Brain microvascular endothelial cell (primary cell): ENCODE measurements at regions not wholly inside any gene's neighbourhood (a gene's known extent, or its start where the extent isn't known, plus 50 kb on each side); places are given as distances from the start of the nearest gene placed in this dataset.

ENCODE experiments used
- DNase-seq: peaks from one replicate; pipeline ENCODE4 v3.0.0-alpha.2; 2020
- H3K27ac ChIP-seq: fragments of 250-450 bp; sonication (Bioruptor Pico); 2 replicates; pipeline ENCODE4 v1.5.1; 2020; ENCODE audit warnings: mild to moderate bottlenecking, moderate library complexity
- H3K27me3 ChIP-seq: fragments of 250-450 bp; sonication (Bioruptor Pico); replicated peaks from 2 replicates; pipeline ENCODE4 v1.5.1; 2020; ENCODE audit warnings: mild to moderate bottlenecking
- H3K36me3 ChIP-seq: fragments of 250-450 bp; sonication (Bioruptor Pico); replicated peaks from 2 replicates; pipeline ENCODE4 v1.5.1; 2020; ENCODE audit warnings: mild to moderate bottlenecking
- H3K4me3 ChIP-seq: 2 replicates; pipeline ENCODE4 v1.5.1; 2011; ENCODE audit warnings: low read depth, mild to moderate bottlenecking, control low read depth, low read length, moderate library complexity
- in situ Hi-C: cut with HindIII; loops from 2 replicates; pipeline ENCODE4 v1.10.0; 2017; ENCODE audit warnings: low sequenced_read_pairs, low pct_ligation_motif_present
- TF ChIP-seq, protein P1 (sequence below): IDR thresholded peaks from 2 replicates; pipeline ENCODE4 v1.5.1; 2011; ENCODE audit warnings: low read depth, mild to moderate bottlenecking, moderate library complexity, low read length, control low read depth, inconsistent platforms; ENCODE audit errors: missing control alignments

DNA sequence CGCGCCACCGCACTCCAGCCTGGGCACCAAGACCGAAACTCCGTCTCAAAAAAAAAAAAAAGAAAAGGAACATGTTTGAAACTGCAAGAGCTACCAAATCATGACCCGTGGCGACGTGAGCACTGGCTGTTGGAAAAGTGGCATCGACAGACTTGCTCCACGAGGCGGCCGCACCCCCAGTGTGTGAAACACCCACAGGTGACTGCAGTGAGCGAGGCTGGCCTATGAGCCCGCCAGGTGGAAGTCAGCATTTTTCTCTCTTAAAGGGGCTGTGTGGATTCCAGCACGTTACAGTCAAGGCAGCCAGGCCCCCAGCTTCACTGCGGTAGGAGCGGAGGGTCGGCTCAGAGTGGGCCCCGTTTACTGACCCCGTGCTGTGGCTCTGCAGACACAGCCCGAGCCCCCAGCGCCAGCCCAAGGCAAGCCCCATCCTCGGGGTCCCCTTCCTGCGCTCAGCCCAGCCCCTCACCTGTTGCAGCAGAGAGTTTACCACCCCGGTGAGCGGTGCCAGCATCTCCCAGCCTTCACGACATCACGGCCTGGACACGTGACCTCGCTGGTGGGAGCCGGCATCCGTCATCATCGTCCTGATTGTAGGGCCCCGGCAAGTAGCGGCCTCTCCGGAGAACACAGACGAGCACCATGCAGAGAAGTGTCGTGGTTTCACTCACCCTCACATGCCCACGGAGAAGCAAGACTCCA lies 54.3 kb upstream of the FBRSL1 start:
- TF ChIP-seq, protein P1, sequence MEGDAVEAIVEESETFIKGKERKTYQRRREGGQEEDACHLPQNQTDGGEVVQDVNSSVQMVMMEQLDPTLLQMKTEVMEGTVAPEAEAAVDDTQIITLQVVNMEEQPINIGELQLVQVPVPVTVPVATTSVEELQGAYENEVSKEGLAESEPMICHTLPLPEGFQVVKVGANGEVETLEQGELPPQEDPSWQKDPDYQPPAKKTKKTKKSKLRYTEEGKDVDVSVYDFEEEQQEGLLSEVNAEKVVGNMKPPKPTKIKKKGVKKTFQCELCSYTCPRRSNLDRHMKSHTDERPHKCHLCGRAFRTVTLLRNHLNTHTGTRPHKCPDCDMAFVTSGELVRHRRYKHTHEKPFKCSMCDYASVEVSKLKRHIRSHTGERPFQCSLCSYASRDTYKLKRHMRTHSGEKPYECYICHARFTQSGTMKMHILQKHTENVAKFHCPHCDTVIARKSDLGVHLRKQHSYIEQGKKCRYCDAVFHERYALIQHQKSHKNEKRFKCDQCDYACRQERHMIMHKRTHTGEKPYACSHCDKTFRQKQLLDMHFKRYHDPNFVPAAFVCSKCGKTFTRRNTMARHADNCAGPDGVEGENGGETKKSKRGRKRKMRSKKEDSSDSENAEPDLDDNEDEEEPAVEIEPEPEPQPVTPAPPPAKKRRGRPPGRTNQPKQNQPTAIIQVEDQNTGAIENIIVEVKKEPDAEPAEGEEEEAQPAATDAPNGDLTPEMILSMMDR: no peak
- Histone ChIP-seq H3K36me3 (no peaks in the 10 kb centered on the region), H3K27me3 (peaks cover 12% of the 10 kb centered on the region), H3K4me3 (no peak overlapping the region), H3K27ac (no peak overlapping the region)
- DNase-seq: no peak
- in situ Hi-C loops: no loop called here

DNA sequence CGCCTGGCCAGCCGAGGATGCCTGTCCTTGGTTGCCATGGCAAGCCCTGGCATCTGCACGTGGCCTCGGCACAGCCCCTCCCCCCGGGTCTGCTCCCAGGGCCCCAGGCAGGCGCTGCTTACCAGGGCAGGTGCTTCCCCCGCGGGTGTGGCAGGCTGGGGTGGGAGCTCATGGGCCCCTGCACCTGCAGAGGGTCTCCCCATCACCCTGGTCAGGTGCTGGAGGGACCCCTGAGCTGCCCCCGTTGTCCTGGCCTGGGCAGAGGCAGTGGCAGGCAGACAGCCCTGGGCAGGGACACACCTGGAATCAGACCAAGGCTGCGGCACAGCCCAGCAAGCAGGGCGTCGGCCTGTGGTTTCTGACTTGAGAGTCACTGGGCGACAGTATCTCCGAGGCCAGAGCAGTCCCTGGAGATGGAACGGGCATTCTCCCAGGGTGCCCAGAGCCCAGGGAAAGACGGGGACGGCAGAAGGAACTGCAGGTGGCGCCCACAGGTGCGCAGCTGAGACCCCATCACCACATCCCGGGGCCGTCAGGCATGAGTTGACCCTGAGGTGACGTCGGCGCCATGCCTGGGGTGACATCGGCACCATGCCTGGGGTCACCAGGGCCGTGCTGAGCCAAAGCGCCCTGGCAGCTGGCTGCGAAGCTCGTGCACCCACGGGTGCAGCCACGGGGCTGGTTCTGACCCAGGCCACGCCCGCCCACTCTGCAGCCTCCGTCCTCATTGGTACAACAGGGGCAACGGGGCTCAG lies 56.1 kb upstream of the FBRSL1 start:
- in situ Hi-C loops: no loop called here
- DNase-seq: no peak
- no peak overlapping the region for H3K27ac ChIP-seq
- H3K4me3 ChIP-seq: no peak overlapping the region
- TF ChIP-seq, protein P1: no peak
- no peaks in the 10 kb centered on the region for H3K36me3 ChIP-seq
- peaks cover 26% of the 10 kb centered on the region for H3K27me3 ChIP-seq

DNA sequence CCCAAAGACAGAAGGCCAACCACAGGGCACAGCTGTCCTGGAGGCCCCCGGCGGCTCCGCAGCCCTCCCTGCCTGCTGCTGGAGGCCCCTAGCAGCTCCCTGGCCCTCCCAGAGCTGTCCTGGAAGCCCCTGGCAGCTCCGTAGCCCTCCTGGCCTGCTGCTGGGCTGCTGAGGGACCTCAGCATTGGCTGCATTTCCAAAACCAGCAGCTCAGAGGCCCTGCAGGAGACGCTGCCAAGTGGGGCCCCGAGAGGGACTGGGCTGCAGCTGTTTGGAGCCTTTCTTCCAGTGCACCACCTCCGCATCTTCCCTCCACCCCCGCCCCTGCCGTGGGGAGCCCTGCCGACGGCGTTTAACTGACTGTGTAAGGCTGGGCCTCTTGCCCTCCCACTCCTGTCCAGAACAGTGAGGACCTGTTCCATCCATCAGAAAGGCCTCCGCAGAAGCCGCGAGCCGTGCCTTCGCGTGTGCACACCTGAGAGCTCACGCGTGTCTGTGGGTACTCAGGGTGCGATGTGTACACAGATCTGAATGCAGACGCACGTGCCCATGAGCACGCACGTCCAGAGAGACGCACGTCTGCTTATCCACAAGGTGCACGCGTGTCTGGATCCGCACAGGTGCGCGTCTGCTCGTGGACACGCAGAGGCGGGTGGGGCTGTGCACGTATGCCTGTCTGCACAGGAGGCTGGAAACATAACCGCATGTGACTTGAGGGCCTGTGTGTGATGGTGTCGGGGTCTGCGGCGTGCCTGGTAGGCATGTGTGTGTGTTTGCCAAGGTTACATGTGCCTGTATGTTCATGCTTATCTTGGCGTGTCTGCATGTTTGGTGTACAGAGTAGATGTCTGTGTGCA lies 57.0 kb upstream of the FBRSL1 start:
- TF ChIP-seq, protein P1: no peak
- no peak overlapping the region for H3K4me3 ChIP-seq
- in situ Hi-C loops: no loop called here
- peaks cover 30% of the 10 kb centered on the region for H3K27me3 ChIP-seq
- DNase-seq: no peak
- no peak overlapping the region for H3K27ac ChIP-seq
- no peaks in the 10 kb centered on the region for H3K36me3 ChIP-seq

DNA sequence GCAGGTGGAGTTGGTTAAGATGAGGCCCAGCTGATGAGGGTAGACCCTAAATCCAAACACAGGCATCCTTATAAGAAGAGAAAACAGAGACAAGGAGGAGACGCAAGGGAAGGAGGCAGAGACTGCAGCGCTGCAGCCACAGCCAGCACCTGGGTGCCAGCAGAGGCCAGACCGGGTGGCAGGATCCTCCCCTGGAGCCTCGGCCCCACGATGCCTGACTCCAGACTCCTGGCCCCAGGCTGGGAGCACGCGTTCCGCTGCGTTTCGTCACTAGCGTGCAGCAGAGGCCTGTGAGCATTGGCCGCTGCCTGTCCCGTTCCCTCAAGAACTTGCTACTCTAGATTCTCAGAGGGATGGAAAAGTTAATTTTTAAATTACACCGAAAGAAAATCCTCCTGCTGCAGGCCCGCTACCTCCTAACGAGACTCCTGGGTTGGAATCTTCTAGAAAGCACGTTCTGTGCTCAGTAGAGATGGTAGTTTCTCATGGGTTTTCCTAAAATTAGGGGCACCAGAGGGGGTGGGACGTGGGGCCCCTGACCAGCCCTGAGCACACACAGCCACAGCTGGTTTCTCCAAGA lies 57.7 kb upstream of the FBRSL1 start:
- in situ Hi-C loops: no loop called here
- Histone ChIP-seq H3K27ac (no peak overlapping the region), H3K36me3 (no peaks in the 10 kb centered on the region), H3K4me3 (no peak overlapping the region), H3K27me3 (peaks cover 27% of the 10 kb centered on the region)
- TF ChIP-seq, protein P1: no peak
- DNase-seq: no peak

DNA sequence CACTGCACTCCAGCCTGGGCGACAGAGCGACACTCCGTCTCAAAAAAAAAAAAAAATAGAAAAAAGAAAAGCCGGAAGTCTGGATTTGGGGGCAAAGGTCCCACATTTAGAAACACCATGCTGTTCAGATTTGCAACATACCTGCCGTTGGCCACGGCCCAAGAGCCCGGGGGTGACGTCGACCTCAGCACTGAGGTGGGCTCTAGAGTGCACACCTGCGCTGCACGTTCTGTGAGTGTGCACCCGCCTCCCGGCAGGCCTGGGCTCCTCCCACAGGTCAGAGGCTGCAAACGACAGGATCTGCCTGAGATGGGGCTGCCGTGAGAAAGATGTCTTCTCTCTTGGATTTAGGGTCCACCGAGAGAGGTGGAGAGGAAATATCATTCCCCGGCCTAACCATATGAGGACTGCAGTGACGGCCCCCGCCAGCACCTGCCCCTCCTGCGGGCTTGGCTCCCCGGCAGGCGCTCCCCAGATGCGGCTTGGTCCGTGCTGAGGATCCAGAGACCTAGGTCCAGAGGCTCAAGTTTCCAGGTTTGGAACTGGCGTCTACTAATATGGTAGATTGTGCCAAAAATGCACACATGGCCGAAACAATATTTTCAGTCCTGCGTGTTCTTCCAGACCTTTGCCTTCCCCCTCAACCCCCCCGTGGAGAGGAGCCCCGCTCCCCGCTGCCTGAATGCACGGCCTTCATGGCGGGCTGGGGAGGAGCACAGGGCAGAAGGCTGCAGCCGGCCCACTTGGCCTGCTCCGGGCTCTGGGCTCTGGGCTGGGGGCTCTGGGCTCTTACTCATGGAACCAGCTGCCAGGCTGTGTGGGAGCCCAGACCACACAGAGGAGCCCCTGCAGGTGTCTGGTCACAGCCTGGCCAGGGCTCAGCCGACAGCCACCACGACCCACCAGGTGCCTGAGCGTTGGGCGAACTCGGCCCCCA lies 58.8 kb upstream of the FBRSL1 start:
- Histone ChIP-seq H3K27me3 (peaks cover 35% of the 10 kb centered on the region), H3K27ac (no peak overlapping the region), H3K36me3 (no peaks in the 10 kb centered on the region), H3K4me3 (no peak overlapping the region)
- DNase-seq: no peak
- in situ Hi-C loops: no loop called here
- TF ChIP-seq, protein P1: no peak
